ENCODE measurements at regions not wholly inside any gene's neighbourhood (a gene's known extent, or its start where the extent isn't known, plus 50 kb on each side); places are given as distances from the start of the nearest gene placed in this dataset.

DNA sequence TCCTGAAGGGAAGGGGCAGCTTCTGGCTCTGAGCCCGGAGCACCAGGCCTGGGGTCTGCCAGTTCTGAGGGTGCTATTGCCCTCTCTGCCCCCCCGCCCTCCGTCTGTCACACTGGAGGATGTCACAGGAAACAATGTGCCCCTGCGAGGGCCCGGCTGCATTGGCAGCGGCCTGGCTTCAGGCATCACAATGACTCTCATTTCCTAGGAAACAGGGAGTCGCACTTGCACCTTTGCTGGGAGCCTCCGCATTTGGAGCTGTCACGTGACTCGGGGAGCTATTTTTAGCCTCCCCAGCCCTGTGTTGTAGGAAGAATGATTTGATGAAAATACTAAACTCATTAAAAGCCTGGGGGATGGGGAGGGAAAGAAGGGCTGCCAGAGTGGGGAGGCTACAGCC is 518.9 kb downstream of the SHQ1 start:
- intact Hi-C loops (cut with DNase I): no loop called here
- Histone ChIP-seq H3K27me3 (no peaks in the 10 kb centered on the region), H3K9me3 (no peaks in the 10 kb centered on the region), H3K27ac (no peak overlapping the region), H3K4me3 (no peak overlapping the region), H3K4me1 (no peaks in the 10 kb centered on the region), H3K36me3 (no peaks in the 10 kb centered on the region)
- DNase-seq: peak in 1 of 6 donors; percentile 36
- FAIRE-seq: no peak
- peak; percentile 53 to 88 (median 72) for ATAC-seq
- 32 to 34% methylated on average over 10 of the region's 10 CpGs for WGBS, 2 donors
- TF ChIP-seq, protein P1, sequence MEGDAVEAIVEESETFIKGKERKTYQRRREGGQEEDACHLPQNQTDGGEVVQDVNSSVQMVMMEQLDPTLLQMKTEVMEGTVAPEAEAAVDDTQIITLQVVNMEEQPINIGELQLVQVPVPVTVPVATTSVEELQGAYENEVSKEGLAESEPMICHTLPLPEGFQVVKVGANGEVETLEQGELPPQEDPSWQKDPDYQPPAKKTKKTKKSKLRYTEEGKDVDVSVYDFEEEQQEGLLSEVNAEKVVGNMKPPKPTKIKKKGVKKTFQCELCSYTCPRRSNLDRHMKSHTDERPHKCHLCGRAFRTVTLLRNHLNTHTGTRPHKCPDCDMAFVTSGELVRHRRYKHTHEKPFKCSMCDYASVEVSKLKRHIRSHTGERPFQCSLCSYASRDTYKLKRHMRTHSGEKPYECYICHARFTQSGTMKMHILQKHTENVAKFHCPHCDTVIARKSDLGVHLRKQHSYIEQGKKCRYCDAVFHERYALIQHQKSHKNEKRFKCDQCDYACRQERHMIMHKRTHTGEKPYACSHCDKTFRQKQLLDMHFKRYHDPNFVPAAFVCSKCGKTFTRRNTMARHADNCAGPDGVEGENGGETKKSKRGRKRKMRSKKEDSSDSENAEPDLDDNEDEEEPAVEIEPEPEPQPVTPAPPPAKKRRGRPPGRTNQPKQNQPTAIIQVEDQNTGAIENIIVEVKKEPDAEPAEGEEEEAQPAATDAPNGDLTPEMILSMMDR (IDR thresholded peaks at IDR 0.05): no peak

DNA sequence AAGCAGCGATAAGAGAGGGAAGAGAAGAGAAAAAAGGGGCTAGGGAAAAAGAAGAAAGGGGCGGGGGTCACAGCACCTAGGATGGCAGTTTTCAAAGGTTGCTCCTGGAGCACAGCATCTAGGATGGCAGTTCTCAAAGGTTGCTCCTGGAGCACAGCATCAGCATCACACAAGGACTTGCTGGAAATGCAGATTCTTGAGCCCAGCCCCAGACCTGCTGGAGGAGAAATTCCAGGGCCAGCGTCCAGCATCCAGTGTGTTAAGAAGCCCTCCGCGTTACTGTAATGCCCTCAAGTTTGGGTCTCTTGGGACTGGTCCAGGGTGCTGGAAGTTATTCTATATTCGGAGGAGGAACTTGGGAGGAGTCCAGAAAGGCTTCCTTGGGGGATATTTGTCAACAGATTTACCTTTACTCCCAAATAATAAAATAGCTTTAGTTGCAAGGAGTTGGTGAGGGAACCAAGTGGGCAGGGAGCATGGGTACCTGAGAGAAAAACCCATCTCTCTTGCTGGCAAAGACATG is 519.4 kb downstream of the SHQ1 start:
- Histone ChIP-seq H3K27ac (no peak overlapping the region), H3K27me3 (no peaks in the 10 kb centered on the region), H3K4me1 (no peaks in the 10 kb centered on the region), H3K36me3 (no peaks in the 10 kb centered on the region), H3K9me3 (no peaks in the 10 kb centered on the region), H3K4me3 (no peak overlapping the region)
- intact Hi-C loops (cut with DNase I): no loop called here
- 82 to 84% methylated on average over 6 of the region's 6 CpGs for WGBS, 2 donors
- no peak for DNase-seq
- TF ChIP-seq, protein P1 (IDR thresholded peaks at IDR 0.05): no peak
- ATAC-seq: no peak
- FAIRE-seq: no peak

DNA sequence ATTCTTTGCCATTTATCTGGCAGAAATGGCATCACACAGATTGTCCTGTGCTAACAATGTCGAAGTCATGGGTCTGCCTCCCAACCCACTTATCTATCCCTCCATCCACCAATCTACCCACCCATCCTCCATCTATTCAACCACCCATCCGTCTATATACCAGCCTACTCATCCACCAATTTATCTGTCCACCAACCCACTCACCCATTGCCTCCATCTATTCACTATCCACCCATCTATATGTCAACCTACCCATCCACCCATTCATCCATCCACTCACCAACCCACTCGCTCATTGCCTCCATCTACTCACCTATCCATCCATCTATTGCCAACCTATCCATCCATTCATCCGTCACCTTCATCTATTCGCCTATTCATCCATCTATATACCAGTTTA is 521.2 kb downstream of the SHQ1 start:
- Histone ChIP-seq H3K4me3 (no peak overlapping the region), H3K36me3 (no peaks in the 10 kb centered on the region), H3K9me3 (no peaks in the 10 kb centered on the region), H3K27ac (no peak overlapping the region), H3K4me1 (no peaks in the 10 kb centered on the region), H3K27me3 (no peaks in the 10 kb centered on the region)
- WGBS, 2 donors: 87 to 95% methylated on average over 5 of the region's 5 CpGs
- ATAC-seq: no peak
- FAIRE-seq: no peak
- TF ChIP-seq, protein P1 (IDR thresholded peaks at IDR 0.05): no peak
- DNase-seq: no peak
- intact Hi-C loops (cut with DNase I): no loop called here

DNA sequence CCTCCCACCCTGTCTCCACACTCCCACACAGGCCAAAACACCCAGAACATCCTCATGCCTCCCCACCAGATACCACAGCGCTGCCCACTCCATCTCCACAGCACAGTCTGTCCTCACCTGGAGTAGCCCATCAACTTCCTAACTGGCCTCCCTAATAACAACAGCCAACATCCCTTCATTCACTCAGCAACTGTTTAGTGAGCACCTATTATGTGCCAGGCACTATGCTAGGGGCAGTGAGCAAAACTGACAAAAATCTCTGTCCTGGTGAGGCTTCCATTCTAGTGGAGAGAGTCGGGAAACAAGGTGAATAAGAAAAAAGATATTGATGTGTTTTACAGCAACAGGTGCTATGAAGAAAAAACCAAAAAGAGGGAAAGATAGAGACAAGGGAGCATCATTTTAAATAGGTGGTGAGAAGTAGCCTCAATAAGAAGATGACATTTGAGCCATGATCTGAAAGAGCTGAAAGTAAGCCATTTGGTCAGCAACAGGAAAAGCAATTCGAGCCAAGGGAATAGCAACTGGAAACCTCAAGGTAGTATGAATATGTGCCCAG is 523.9 kb downstream of the SHQ1 start:
- H3K4me1 ChIP-seq: no peaks in the 10 kb centered on the region
- WGBS, 2 donors: 88 to 90% methylated on average over 3 of the region's 3 CpGs
- TF ChIP-seq, protein P1 (IDR thresholded peaks at IDR 0.05): no peak
- no peak overlapping the region for H3K4me3 ChIP-seq
- DNase-seq (no peak), ATAC-seq (no peak), FAIRE-seq (no peak)
- intact Hi-C loops (cut with DNase I): no loop called here
- no peaks in the 10 kb centered on the region for H3K27me3 ChIP-seq
- H3K9me3 ChIP-seq: no peaks in the 10 kb centered on the region
- H3K27ac ChIP-seq: no peak overlapping the region
- H3K36me3 ChIP-seq: no peaks in the 10 kb centered on the region

DNA sequence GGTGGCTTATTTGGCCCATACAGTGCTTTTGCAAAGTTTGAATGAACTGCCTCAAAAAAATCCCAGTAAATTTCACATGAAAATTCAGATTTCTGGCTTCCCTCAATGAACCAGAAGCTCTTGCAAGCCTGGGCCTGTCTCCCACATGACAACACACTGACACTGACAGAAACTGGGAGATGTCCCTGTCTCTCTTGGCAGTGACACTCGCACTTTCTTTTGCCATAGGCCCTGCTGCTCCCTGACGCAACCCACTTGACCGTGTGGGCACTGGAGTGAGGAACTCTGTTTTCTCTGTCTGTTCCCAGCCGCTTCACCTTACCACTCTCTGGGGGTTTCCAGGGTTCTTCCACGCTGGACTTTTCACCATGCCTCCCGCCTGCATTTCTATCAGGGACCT is 524.5 kb downstream of the SHQ1 start:
- no peak for DNase-seq
- WGBS, 2 donors: 94 to 99% methylated on average over 6 of the region's 6 CpGs
- TF ChIP-seq, protein P1 (IDR thresholded peaks at IDR 0.05): no peak
- Histone ChIP-seq H3K4me1 (no peaks in the 10 kb centered on the region), H3K27me3 (no peaks in the 10 kb centered on the region), H3K36me3 (no peaks in the 10 kb centered on the region), H3K27ac (no peak overlapping the region), H3K4me3 (no peak overlapping the region), H3K9me3 (no peaks in the 10 kb centered on the region)
- no peak for FAIRE-seq
- no peak for ATAC-seq
- intact Hi-C loops (cut with DNase I): no loop called here
